ENCODE measurements at regions not wholly inside any gene's neighbourhood (a gene's known extent, or its start where the extent isn't known, plus 50 kb on each side); places are given as distances from the start of the nearest gene placed in this dataset.

DNA sequence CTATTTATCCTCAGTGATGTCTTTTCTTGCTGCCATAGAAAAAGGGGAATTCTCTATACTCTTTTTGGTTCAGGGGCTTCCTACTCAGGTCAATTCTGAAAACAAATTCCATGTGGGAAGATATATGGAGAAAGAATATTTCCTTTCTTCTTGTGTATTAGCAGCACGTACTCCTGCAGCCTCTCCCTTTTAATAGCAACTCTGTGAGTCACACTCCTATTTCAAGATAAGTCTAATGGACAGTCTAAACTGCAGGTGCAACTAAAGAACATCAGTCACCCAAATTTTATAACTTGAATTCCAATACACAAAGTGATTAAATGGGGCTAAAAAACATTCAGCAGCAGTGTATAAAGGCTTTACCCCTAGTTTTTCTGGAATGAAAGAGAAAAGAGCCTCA, 942.2 kb downstream of the CNTNAP5 start:
- Mint-ChIP-seq H3K27ac (no peak overlapping the region), H3K27me3 (ENCODE audit: insufficient read depth) (no peaks in the 10 kb centered on the region), H3K9me3 (no peaks in the 10 kb centered on the region), H3K4me1 (no peaks in the 10 kb centered on the region), H3K36me3 (ENCODE audit: low read depth) (no peaks in the 10 kb centered on the region), H3K4me3 (no peak overlapping the region)
- H3K4me1 ChIP-seq (ENCODE audit: control insufficient read depth, insufficient read depth, low read length), result no peaks in the 10 kb centered on the region
- no peak overlapping the region for H3K4me3 ChIP-seq (ENCODE audit: low read length)
- no peak overlapping the region for H3K27ac ChIP-seq (ENCODE audit: low read depth, low read length)
- TF ChIP-seq, protein P1, sequence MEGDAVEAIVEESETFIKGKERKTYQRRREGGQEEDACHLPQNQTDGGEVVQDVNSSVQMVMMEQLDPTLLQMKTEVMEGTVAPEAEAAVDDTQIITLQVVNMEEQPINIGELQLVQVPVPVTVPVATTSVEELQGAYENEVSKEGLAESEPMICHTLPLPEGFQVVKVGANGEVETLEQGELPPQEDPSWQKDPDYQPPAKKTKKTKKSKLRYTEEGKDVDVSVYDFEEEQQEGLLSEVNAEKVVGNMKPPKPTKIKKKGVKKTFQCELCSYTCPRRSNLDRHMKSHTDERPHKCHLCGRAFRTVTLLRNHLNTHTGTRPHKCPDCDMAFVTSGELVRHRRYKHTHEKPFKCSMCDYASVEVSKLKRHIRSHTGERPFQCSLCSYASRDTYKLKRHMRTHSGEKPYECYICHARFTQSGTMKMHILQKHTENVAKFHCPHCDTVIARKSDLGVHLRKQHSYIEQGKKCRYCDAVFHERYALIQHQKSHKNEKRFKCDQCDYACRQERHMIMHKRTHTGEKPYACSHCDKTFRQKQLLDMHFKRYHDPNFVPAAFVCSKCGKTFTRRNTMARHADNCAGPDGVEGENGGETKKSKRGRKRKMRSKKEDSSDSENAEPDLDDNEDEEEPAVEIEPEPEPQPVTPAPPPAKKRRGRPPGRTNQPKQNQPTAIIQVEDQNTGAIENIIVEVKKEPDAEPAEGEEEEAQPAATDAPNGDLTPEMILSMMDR (conservative IDR thresholded peaks at IDR 0.05), result no peak
- DNase-seq, result no peak
- H3K9me3 ChIP-seq (ENCODE audit: control insufficient read depth, low read length), result no peaks in the 10 kb centered on the region
- 81% methylated on average over 1 of the region's 1 CpG; no CpG with 5 or more reads in 1 of the 2 experiments for WGBS, 2 experiments (ENCODE audit: insufficient coverage in 1 of 2, insufficient read length in 1 of 2)
- no peak overlapping the region for H3K9ac ChIP-seq (ENCODE audit: extremely low read depth, low read length, poor library complexity, severe bottlenecking)
- no peaks in the 10 kb centered on the region for H3K36me3 ChIP-seq (ENCODE audit: control insufficient read depth, insufficient read depth, low read length)
- H3K27me3 ChIP-seq (ENCODE audit: control insufficient read depth, insufficient read depth, low read length, poor library complexity, severe bottlenecking), result no peaks in the 10 kb centered on the region

DNA sequence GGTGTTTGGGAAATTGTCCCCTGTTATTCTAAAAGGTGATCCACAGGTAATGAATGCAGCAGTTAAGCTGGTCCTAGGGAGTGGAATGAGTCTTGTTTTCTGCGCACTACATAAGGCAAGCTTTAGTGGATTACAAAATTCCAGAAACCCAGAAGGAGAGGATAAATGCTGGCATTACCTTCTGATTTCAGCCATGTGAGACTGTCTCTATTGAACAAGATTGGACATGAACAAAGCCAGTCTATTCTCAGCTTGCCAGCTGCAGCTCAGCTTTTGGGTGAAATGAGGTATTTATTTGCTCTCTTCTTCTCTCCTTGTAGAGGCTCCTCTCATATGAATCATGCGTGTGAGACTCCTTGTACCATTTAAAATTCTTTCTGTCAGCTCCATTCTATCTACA, 944.9 kb downstream of the CNTNAP5 start:
- Histone ChIP-seq H3K27ac (ENCODE audit: low read depth, low read length) (no peak overlapping the region), H3K9ac (ENCODE audit: extremely low read depth, low read length, poor library complexity, severe bottlenecking) (no peak overlapping the region), H3K4me1 (ENCODE audit: control insufficient read depth, insufficient read depth, low read length) (no peaks in the 10 kb centered on the region), H3K27me3 (ENCODE audit: control insufficient read depth, insufficient read depth, low read length, poor library complexity, severe bottlenecking) (no peaks in the 10 kb centered on the region), H3K4me3 (ENCODE audit: low read length) (no peak overlapping the region), H3K9me3 (ENCODE audit: control insufficient read depth, low read length) (no peaks in the 10 kb centered on the region), H3K36me3 (ENCODE audit: control insufficient read depth, insufficient read depth, low read length) (no peaks in the 10 kb centered on the region)
- TF ChIP-seq, protein P1 (conservative IDR thresholded peaks at IDR 0.05), result no peak
- Mint-ChIP-seq H3K36me3 (ENCODE audit: low read depth) (no peaks in the 10 kb centered on the region), H3K27ac (no peak overlapping the region), H3K4me1 (peaks cover 2% of the 10 kb centered on the region), H3K9me3 (no peaks in the 10 kb centered on the region), H3K27me3 (ENCODE audit: insufficient read depth) (no peaks in the 10 kb centered on the region), H3K4me3 (no peak overlapping the region)
- WGBS, 2 experiments (ENCODE audit: insufficient coverage in 1 of 2, insufficient read length in 1 of 2), result 96 to 100% methylated on average over 1 to 2 of the region's 2 CpGs
- no peak for DNase-seq

- no peak overlapping the region for H3K4me3 Mint-ChIP-seq
- Histone ChIP-seq H3K27ac (ENCODE audit: low read depth, low read length) (no peak overlapping the region), H3K27me3 (ENCODE audit: control insufficient read depth, insufficient read depth, low read length, poor library complexity, severe bottlenecking) (no peaks in the 10 kb centered on the region), H3K4me1 (ENCODE audit: control insufficient read depth, insufficient read depth, low read length) (no peaks in the 10 kb centered on the region), H3K9ac (ENCODE audit: extremely low read depth, low read length, poor library complexity, severe bottlenecking) (no peak overlapping the region), H3K4me3 (ENCODE audit: low read length) (no peak overlapping the region), H3K36me3 (ENCODE audit: control insufficient read depth, insufficient read depth, low read length) (no peaks in the 10 kb centered on the region), H3K9me3 (ENCODE audit: control insufficient read depth, low read length) (no peaks in the 10 kb centered on the region)
- peaks cover 6% of the 10 kb centered on the region for H3K4me1 Mint-ChIP-seq
- no peak overlapping the region for H3K27ac Mint-ChIP-seq
- DNase-seq, result no peak
- no peaks in the 10 kb centered on the region for H3K36me3 Mint-ChIP-seq (ENCODE audit: low read depth)
- TF ChIP-seq, protein P1 (conservative IDR thresholded peaks at IDR 0.05), result no peak
- WGBS, 2 experiments (ENCODE audit: insufficient coverage in 1 of 2, insufficient read length in 1 of 2), result 83 to 100% methylated on average over 1 of the region's 1 CpG
- no peaks in the 10 kb centered on the region for H3K9me3 Mint-ChIP-seq
- no peaks in the 10 kb centered on the region for H3K27me3 Mint-ChIP-seq (ENCODE audit: insufficient read depth)
Measured at GRCh38 chr2:124973396-124973795, 948.3 kb downstream of the CNTNAP5 start.
